ENCODE measurements at regions not wholly inside any gene's neighbourhood (a gene's known extent, or its start where the extent isn't known, plus 50 kb on each side); places are given as distances from the start of the nearest gene placed in this dataset.
A peak's percentile ranks its signal among the peaks of the same experiment; 100 is the strongest.

DNA sequence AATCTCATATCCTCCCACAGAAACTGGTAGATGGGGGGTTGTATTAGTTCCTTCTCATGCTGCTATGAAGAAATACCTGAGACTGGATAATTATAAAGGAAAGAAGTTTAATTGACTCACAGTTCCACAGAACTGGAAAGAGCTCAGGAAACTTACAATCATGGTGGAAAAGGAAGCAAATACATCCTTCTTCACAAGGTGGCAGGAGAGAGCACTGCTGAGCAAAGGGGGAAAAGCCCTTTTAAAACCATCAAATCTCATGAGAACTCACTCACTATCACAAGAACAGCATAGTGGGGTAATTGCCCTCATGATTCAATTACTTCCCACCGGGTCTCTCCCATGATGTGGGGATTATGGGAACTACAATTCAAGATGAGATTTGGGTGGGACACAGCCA, 250.5 kb upstream of the GPRIN3 start:
- peak; percentile 25 for DNase-seq (ENCODE audit: low spot score)
- Histone ChIP-seq H3K4me1 (peaks cover 18% of the 10 kb centered on the region), H3K4me2 (no peak overlapping the region), H3K9ac (no peak overlapping the region), H3K9me3 (ENCODE audit: low read depth) (no peaks in the 10 kb centered on the region), H3K27ac (no peak overlapping the region), H3K27me3 (peaks cover 11% of the 10 kb centered on the region), H3F3A (ENCODE audit: low read depth) (no peaks in the 10 kb centered on the region), H4K20me1 (ENCODE audit: low read depth) (no peaks in the 10 kb centered on the region), H2AFZ (replicated peaks) (no peak overlapping the region), H3K36me3 (no peaks in the 10 kb centered on the region), H3K79me2 (ENCODE audit: low read depth) (no peaks in the 10 kb centered on the region), H3K4me3 (no peak overlapping the region)
- no peaks in the 10 kb centered on the region for H3K27me3 Mint-ChIP-seq (ENCODE audit: insufficient read depth, low read depth)
- no peaks in the 10 kb centered on the region for H3K36me3 Mint-ChIP-seq
- no peak overlapping the region for H3K27ac Mint-ChIP-seq
- no peak overlapping the region for H3K4me3 Mint-ChIP-seq
- H3K4me1 Mint-ChIP-seq, result peaks cover 15% of the 10 kb centered on the region
- no peaks in the 10 kb centered on the region for H3K9me3 Mint-ChIP-seq
- TF ChIP-seq, protein P1, sequence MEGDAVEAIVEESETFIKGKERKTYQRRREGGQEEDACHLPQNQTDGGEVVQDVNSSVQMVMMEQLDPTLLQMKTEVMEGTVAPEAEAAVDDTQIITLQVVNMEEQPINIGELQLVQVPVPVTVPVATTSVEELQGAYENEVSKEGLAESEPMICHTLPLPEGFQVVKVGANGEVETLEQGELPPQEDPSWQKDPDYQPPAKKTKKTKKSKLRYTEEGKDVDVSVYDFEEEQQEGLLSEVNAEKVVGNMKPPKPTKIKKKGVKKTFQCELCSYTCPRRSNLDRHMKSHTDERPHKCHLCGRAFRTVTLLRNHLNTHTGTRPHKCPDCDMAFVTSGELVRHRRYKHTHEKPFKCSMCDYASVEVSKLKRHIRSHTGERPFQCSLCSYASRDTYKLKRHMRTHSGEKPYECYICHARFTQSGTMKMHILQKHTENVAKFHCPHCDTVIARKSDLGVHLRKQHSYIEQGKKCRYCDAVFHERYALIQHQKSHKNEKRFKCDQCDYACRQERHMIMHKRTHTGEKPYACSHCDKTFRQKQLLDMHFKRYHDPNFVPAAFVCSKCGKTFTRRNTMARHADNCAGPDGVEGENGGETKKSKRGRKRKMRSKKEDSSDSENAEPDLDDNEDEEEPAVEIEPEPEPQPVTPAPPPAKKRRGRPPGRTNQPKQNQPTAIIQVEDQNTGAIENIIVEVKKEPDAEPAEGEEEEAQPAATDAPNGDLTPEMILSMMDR (IDR thresholded peaks at IDR 0.05), result peak; percentile 59
- TF ChIP-seq EZH2 (IDR thresholded peaks at IDR 0.05), result no peak

DNA sequence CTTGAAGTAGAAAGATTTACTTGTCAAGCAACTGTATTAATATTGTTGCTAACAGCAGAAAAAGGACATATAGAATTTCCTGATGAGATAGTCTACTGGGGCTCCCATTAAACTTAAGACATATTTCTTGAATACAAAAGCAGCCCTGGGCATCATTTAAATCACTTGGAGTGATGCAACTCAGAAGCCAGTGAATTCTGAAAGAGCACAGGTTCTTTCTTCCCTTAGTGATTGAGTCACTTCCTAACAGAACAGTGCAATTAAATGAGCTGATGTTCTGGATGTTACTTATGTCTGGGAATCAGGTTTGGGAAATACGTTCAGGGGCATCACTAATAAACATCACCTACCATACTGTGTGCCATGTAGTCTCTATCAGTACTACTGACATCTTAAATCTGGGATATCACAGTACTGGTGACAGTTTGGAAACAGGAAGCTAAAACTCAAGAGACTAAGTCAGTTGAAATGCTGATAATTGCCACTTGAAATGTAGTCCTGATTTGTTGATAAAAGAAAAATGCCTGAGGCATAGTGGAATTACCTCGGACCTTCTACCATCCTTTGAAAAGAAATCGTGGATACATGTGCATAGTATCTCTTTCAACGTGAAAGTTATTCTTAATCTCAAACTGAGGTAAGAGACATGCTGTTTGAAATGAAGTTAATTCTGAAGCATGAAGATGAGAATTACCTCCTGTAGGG, 249.2 kb upstream of the GPRIN3 start:
- Mint-ChIP-seq H3K9me3 (no peaks in the 10 kb centered on the region), H3K36me3 (no peaks in the 10 kb centered on the region), H3K4me1 (peaks cover 15% of the 10 kb centered on the region), H3K27ac (no peak overlapping the region), H3K27me3 (ENCODE audit: insufficient read depth, low read depth) (no peaks in the 10 kb centered on the region), H3K4me3 (no peak overlapping the region)
- no peak overlapping the region for H2AFZ ChIP-seq (replicated peaks)
- H3K9me3 ChIP-seq (ENCODE audit: low read depth), result no peaks in the 10 kb centered on the region
- TF ChIP-seq EZH2phosphoT487 (IDR thresholded peaks at IDR 0.05), result no peak
- TF ChIP-seq, protein P1 (IDR thresholded peaks at IDR 0.05), result no peak
- TF ChIP-seq EZH2 (IDR thresholded peaks at IDR 0.05), result no peak
- H3K4me2 ChIP-seq, result no peak overlapping the region
- no peaks in the 10 kb centered on the region for H3F3A ChIP-seq (ENCODE audit: low read depth)
- no peaks in the 10 kb centered on the region for H3K36me3 ChIP-seq
- peaks cover 18% of the 10 kb centered on the region for H3K4me1 ChIP-seq
- no peaks in the 10 kb centered on the region for H4K20me1 ChIP-seq (ENCODE audit: low read depth)
- no peak overlapping the region for H3K4me3 ChIP-seq
- no peak for DNase-seq (ENCODE audit: low spot score)
- no peak overlapping the region for H3K27ac ChIP-seq
- no peak overlapping the region for H3K9ac ChIP-seq
- peaks cover 3% of the 10 kb centered on the region for H3K27me3 ChIP-seq
- H3K79me2 ChIP-seq (ENCODE audit: low read depth), result no peaks in the 10 kb centered on the region

- H3K4me3 ChIP-seq, result no peak overlapping the region
- H3K79me2 ChIP-seq (ENCODE audit: low read depth), result no peaks in the 10 kb centered on the region
- no peak overlapping the region for H3K4me2 ChIP-seq
- H3K27ac Mint-ChIP-seq, result no peak overlapping the region
- no peaks in the 10 kb centered on the region for H3K27me3 ChIP-seq
- peaks cover 2% of the 10 kb centered on the region for H3K9me3 Mint-ChIP-seq
- no peak overlapping the region for H3K27ac ChIP-seq
- no peaks in the 10 kb centered on the region for H3F3A ChIP-seq (ENCODE audit: low read depth)
- no peaks in the 10 kb centered on the region for H3K4me1 ChIP-seq
- H2AFZ ChIP-seq (replicated peaks), result no peak overlapping the region
- H3K9ac ChIP-seq, result no peak overlapping the region
- DNase-seq (ENCODE audit: low spot score), result no peak
- TF ChIP-seq EZH2 (IDR thresholded peaks at IDR 0.05) (no peak), EZH2phosphoT487 (IDR thresholded peaks at IDR 0.05) (no peak)
- TF ChIP-seq, protein P1 (IDR thresholded peaks at IDR 0.05), result no peak
- peaks cover 4% of the 10 kb centered on the region for H3K36me3 Mint-ChIP-seq
- H3K4me3 Mint-ChIP-seq, result no peak overlapping the region
- no peaks in the 10 kb centered on the region for H3K4me1 Mint-ChIP-seq
- H4K20me1 ChIP-seq (ENCODE audit: low read depth), result no peaks in the 10 kb centered on the region
- no peaks in the 10 kb centered on the region for H3K27me3 Mint-ChIP-seq (ENCODE audit: insufficient read depth, low read depth)
- no peaks in the 10 kb centered on the region for H3K9me3 ChIP-seq (ENCODE audit: low read depth)
- no peaks in the 10 kb centered on the region for H3K36me3 ChIP-seq
Observed at GRCh38 chr4:89551191-89551590, 243.6 kb upstream of the GPRIN3 start.

Measured in neural progenitor cell (in vitro differentiated cells).